Upper lobe of left lung (tissue), 4 donors: ENCODE measurements at regions not wholly inside any gene's neighbourhood (a gene's known extent, or its start where the extent isn't known, plus 50 kb on each side); places are given as distances from the start of the nearest gene placed in this dataset.
A peak's percentile ranks its signal among the peaks of the same experiment; 100 is the strongest.

ENCODE experiments used
- CTCF ChIP-seq, 6 experiments: fragments of 450-650 bp in 4 of 6; fragments of 200-600 bp in 2 of 6; sonication (generic) in 2 of 6; IDR thresholded peaks; one replicate each; pipeline ENCODE4 v1.5.1; 2016 to 2019; ENCODE audit warnings: antibody characterized with exemption in 6 of 6
- EP300 ChIP-seq, 4 donors: sonication (generic); formaldehyde crosslinking; IDR thresholded peaks; one replicate each; pipeline ENCODE4 v1.5.1; 2017; ENCODE audit warnings: antibody characterized with exemption in 4 of 4, control low read depth in 2 of 4
- POLR2A ChIP-seq, 4 donors: fragments of 450-650 bp; IDR thresholded peaks; one replicate each; pipeline ENCODE4 v1.5.1; 2016 to 2017; ENCODE audit warnings: antibody characterized with exemption in 4 of 4, mild to moderate bottlenecking in 2 of 4
- POLR2AphosphoS5 ChIP-seq, 2 donors: sonication (generic); formaldehyde crosslinking; IDR thresholded peaks; one replicate each; pipeline ENCODE4 v1.5.1; 2017; ENCODE audit warnings: antibody characterized with exemption in 2 of 2

- TF ChIP-seq CTCF (IDR thresholded peaks at IDR 0.05) = peak in 1 of 6 experiments; percentile 20
- TF ChIP-seq POLR2AphosphoS5 (IDR thresholded peaks at IDR 0.05) = peak; percentile 82
- peak in 3 of 4 donors; percentile 21 to 94 (median 89) for TF ChIP-seq EP300 (IDR thresholded peaks at IDR 0.05)
- no peak for TF ChIP-seq POLR2A (IDR thresholded peaks at IDR 0.05)
Measured at GRCh38 chr2:54387059-54387991, 68.8 kb upstream of the SPTBN1 start.
